HFF-Myc (cell line): ENCODE measurements at regions not wholly inside any gene's neighbourhood (a gene's known extent, or its start where the extent isn't known, plus 50 kb on each side); places are given as distances from the start of the nearest gene placed in this dataset.

Source experiments
- DNase-seq: peaks from one replicate; pipeline ENCODE4 v3.0.0-alpha.2; 2011; ENCODE audit warnings: low read depth; ENCODE audit errors: extremely low read depth
- H3K4me3 ChIP-seq: replicated peaks from 2 replicates; pipeline ENCODE4 v1.5.1; 2011; ENCODE audit warnings: low read depth, mild to moderate bottlenecking, control low read depth, low read length
- TF ChIP-seq, protein P1 (sequence below): IDR thresholded peaks from 2 replicates; pipeline ENCODE4 v1.5.1; 2012; ENCODE audit warnings: mild to moderate bottlenecking, low read depth, low read length, control low read depth; ENCODE audit errors: missing control alignments

DNA sequence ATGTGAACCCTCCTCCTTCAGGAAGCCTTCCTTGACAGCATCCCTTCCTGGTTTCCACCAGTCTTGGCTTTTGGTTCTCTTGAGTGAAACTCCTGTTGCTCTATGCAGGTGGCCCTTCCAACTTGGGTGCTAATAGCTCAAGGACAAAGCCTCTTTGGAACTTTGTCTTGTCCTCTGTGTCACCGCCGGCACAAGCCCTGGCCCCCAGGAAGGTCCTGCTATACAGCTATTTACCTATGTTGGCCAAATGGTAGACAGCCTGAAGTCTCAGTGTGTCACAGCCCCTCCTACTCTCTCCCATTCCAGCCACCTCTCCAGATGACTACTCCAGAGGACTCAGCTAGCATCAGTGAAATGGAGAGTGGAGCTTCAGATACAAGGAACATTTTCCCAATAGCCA is 94.7 kb upstream of the ZNF618 start:
- no peak overlapping the region for H3K4me3 ChIP-seq
- no peak for DNase-seq
- TF ChIP-seq, protein P1, sequence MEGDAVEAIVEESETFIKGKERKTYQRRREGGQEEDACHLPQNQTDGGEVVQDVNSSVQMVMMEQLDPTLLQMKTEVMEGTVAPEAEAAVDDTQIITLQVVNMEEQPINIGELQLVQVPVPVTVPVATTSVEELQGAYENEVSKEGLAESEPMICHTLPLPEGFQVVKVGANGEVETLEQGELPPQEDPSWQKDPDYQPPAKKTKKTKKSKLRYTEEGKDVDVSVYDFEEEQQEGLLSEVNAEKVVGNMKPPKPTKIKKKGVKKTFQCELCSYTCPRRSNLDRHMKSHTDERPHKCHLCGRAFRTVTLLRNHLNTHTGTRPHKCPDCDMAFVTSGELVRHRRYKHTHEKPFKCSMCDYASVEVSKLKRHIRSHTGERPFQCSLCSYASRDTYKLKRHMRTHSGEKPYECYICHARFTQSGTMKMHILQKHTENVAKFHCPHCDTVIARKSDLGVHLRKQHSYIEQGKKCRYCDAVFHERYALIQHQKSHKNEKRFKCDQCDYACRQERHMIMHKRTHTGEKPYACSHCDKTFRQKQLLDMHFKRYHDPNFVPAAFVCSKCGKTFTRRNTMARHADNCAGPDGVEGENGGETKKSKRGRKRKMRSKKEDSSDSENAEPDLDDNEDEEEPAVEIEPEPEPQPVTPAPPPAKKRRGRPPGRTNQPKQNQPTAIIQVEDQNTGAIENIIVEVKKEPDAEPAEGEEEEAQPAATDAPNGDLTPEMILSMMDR, result no peak

DNA sequence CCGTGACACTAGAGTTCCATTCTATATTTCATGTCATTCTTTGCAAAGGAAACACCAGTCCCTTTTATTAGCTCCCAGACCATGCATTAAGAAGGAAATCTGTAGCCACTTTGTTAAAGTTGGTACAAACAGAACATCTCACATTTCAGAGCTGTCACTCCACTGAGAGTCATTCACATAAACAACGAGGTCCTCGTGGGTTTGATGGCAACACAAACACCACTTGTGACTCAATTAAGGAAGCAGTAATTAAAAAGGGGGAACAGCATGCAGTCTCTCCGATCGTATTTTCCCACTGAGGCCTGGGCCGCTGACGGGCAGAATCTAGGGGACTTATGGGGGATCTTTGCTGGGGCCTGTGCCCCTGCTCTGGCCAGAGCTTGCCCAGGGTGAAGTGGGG is 94.2 kb upstream of the ZNF618 start:
- H3K4me3 ChIP-seq, result no peak overlapping the region
- TF ChIP-seq, protein P1, result no peak
- no peak for DNase-seq

DNA sequence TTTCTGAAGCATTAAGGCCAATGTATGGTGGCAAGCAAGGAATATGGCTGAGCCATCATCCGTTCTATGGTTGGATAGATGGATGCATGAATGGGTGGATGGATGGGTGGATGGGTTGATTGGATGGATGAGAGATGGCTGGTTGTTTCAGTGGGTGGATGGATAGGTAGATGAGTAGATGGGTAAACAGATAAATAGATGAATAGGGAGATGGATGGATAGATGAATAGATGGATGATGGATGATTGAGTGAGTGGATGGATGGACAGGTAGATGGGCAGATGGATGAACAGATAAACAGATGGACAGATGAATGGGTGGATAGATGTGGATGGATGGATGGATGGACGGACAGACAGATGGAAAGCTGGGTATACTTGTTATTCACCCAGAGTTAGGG is 92.6 kb upstream of the ZNF618 start:
- no peak overlapping the region for H3K4me3 ChIP-seq
- TF ChIP-seq, protein P1, result no peak
- DNase-seq, result no peak

DNA sequence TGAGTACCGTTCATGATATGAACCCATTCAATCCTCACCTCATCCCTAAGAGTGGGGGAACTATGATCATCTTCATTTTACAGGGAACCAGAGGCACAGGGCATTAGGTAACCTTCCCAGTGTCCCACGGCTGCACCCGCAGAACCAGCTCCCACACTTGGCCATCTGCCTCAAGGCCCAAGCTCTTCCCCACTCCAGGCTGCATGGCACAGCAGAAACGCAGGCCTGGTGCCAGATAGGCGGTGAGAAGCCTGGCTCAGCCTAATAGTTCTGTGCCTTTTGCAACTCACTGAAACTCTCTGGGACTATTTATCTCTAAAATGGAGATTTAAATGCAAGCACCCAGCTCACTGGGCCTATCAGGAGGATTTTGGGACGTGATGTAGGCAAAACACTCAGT is 90.8 kb upstream of the ZNF618 start:
- TF ChIP-seq, protein P1, result no peak
- H3K4me3 ChIP-seq, result no peak overlapping the region
- DNase-seq, result no peak

DNA sequence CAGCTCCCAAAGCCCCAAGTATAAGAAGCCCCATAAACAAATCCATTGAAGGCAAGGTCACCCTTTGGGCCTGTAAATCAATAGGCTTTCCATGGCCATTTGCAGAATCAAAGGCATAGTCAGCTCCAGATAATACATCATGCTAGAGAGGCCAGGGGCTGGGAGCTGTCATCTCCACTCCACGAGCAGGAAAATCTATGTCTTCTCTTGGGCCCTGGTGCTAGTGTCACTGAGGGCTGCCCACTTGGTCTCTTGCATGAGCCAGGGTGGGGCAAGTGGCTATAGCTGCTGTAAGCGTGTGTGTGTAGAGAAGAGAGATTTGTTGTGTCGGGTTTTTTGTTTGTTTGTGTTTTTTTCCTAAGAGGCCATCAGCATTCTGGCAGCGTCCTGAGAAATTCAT is 90.0 kb upstream of the ZNF618 start:
- no peak for DNase-seq
- H3K4me3 ChIP-seq, result no peak overlapping the region
- TF ChIP-seq, protein P1, result no peak

DNA sequence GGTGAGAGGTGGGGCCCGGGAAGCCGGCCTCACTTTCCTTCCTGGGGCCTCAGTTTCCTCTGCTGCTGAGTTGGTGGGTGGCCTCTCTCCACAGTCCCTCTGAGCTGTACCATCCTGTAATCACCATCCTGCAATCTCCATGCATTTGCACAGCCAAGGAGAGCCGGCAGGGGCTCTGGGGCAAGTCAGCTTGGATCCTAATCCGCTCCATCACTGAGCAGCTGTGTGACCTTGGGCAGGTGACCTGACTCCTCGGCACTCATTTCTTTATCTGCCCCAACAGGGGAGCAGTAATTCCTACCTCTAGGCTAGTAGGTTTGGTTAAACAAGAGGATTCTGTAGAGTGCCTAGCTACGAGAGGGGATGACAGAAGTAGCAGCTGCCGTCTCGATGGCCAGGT is 88.2 kb upstream of the ZNF618 start:
- DNase-seq, result no peak
- TF ChIP-seq, protein P1, result no peak
- H3K4me3 ChIP-seq, result no peak overlapping the region

DNA sequence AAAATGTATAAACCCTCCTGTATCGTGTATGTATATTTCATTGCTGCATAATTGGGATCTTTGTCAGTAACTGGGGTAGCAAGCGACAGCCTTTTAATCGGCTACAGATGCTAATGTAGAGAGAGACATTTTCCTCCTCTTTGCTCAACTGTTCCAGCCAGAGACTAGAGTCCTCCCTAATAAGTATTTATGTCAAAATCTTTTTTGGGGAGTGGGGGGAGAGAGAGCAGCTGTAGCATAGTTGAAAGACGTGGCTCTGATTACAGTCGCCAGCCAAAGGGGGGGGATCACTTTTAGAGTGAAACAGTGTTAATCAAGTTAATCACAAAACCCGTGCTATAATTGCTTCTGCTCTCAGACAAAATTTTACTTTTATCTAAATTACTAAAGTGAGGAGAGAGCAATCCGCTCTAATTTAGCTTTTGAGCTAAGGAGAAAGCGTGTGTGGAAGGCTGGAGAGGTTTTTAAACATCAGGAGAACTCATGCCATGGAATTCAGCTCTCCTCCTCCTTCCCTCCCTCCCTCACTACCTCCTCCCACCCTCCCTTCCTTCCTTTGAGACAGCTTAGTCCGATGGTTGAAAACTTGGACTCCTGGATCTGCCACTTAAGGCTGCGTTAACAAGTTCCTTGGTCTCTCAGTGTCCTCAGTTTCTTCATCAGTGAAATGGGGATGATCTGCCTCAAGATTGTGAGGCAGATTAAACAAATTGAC is 87.3 kb upstream of the ZNF618 start:
- TF ChIP-seq, protein P1, result no peak
- no peak for DNase-seq

More for the DNA sequence above, 87.3 kb upstream of the ZNF618 start:
- H3K4me3 ChIP-seq, result no peak overlapping the region
